Ovary (tissue), 3 donors: ENCODE measurements at regions not wholly inside any gene's neighbourhood (a gene's known extent, or its start where the extent isn't known, plus 50 kb on each side); places are given as distances from the start of the nearest gene placed in this dataset.

Experiments used
- EP300 ChIP-seq: sonication (generic); formaldehyde crosslinking; IDR thresholded peaks from one replicate; pipeline ENCODE4 v1.6.1; 2017; ENCODE audit warnings: antibody characterized with exemption
- POLR2A ChIP-seq: fragments of 450-650 bp; IDR thresholded peaks from one replicate; pipeline ENCODE4 v1.6.1; 2017; ENCODE audit warnings: antibody characterized with exemption, mild to moderate bottlenecking, moderate library complexity
- TF ChIP-seq, protein P1 (sequence below), 3 donors: fragments of 450-650 bp in 2 of 3; fragments of 200-600 bp in 1 of 3; IDR thresholded peaks; one replicate each; pipeline versions ENCODE4 v1.5.1 to v1.8.0; 2016 to 2022; ENCODE audit warnings: antibody characterized with exemption in 3 of 3, mild to moderate bottlenecking in 1 of 3
- donor health status: DM: no; HTN: no; CAD: no.

DNA sequence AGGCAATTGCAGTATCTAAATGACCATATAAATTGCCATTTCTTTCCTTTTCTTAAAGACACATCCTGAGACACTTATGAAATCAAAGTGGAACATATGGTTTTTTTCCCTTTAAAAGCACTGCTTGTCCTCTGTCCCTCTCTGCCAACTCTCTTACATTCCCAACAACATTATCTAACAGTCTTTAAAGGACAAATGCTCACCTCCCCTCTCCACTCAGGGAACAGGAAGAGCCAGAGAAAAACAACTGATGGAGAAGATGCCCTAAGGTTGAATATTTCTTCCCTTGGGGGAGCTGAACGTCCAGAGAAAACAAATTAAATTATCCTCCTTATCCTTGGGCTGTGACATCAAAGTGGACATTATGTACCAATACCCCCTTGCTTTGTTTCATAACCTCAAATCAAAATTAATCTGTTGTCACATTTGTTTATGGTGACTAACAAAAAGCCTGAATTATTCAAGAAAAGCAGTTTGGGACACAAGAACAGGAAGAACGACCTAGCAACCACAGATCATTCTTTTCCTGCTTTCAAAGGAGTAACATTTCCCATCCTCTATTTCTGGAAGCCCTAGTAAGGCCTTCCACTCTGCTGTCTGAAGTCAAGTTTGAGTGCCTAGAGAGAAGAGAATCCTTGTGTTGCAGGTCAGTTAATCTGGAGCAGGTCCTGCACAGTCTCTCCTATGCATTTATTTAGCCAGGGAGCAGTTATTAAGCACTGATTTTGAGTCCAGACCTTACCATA is 52.6 kb upstream of the PAGE1 start:
- TF ChIP-seq, protein P1, sequence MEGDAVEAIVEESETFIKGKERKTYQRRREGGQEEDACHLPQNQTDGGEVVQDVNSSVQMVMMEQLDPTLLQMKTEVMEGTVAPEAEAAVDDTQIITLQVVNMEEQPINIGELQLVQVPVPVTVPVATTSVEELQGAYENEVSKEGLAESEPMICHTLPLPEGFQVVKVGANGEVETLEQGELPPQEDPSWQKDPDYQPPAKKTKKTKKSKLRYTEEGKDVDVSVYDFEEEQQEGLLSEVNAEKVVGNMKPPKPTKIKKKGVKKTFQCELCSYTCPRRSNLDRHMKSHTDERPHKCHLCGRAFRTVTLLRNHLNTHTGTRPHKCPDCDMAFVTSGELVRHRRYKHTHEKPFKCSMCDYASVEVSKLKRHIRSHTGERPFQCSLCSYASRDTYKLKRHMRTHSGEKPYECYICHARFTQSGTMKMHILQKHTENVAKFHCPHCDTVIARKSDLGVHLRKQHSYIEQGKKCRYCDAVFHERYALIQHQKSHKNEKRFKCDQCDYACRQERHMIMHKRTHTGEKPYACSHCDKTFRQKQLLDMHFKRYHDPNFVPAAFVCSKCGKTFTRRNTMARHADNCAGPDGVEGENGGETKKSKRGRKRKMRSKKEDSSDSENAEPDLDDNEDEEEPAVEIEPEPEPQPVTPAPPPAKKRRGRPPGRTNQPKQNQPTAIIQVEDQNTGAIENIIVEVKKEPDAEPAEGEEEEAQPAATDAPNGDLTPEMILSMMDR (IDR thresholded peaks at IDR 0.05) = no peak
- TF ChIP-seq POLR2A (no peak), EP300 (no peak)
